AG04449 (cell line): ENCODE measurements at regions not wholly inside any gene's neighbourhood (a gene's known extent, or its start where the extent isn't known, plus 50 kb on each side); places are given as distances from the start of the nearest gene placed in this dataset.

Experiments
- CTCF ChIA-PET: fragments of 350-600 bp; formaldehyde crosslinking; extraction: SDS; loops from one replicate; lab custom pipeline; 2021; ENCODE audit warnings: antibody characterized with exemption; lab: Yijun Ruan, JAX
- POLR2A ChIA-PET: fragments of 400-600, 350-600 bp; formaldehyde crosslinking; extraction: SDS; loops from one replicate; lab custom pipeline; 2020; ENCODE audit warnings: antibody characterized with exemption, inconsistent platforms; lab: Yijun Ruan, JAX
- DNase-seq: peaks from one replicate; pipeline ENCODE4 v3.0.0-alpha.2; 2010; ENCODE audit warnings: low read depth, low spot score
- H3K4me3 ChIP-seq: 2 replicates; pipeline ENCODE4 v1.5.1; 2011; ENCODE audit warnings: low read depth, mild to moderate bottlenecking, control low read depth, low read length
- TF ChIP-seq, protein P1 (sequence below): IDR thresholded peaks from one replicate; pipeline ENCODE4 v1.5.1; 2011; ENCODE audit warnings: mild to moderate bottlenecking, moderate library complexity, low read length, control low read depth, inconsistent platforms; ENCODE audit not compliant: insufficient read depth; ENCODE audit errors: missing control alignments

DNA sequence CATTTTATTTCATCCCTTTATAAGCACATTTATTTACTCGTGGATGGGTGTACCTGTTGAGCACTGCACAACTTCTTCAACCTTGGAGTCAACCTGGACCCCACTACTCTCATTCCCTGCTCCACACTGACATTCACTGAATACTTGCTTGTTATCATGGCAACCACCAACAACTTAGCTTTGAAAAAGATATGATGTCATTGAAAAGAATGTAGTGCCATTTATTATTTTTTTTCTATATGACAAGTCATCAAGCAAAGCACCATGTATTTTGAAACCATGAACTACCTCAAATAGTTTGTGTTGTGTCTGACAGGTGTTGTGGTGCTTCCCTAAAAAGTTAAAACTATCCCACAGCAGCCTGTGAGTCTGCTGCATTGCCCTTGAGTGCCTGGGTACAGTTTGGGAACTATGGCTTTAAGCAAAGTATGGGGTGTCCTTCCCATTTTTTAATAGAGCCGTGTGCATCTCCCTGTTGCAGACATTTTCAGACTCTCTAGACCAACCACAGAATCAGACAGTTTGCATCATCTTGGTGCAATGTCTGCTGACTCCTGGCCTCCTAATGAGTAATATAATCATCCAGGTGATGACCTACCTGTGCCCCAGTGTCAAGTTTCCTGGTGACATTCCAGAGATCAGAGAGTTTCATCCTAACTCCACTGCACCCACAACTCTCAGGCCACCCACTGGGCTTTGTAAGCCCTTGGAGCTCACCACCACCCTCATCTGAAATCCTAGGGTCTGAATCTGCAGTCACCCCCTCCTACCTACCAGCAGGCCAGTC lies 339.7 kb upstream of the PROX1 start:
- ChIA-PET CTCF (no interaction called here), POLR2A (no interaction called here)
- no peak for DNase-seq
- no peak overlapping the region for H3K4me3 ChIP-seq
- TF ChIP-seq, protein P1, sequence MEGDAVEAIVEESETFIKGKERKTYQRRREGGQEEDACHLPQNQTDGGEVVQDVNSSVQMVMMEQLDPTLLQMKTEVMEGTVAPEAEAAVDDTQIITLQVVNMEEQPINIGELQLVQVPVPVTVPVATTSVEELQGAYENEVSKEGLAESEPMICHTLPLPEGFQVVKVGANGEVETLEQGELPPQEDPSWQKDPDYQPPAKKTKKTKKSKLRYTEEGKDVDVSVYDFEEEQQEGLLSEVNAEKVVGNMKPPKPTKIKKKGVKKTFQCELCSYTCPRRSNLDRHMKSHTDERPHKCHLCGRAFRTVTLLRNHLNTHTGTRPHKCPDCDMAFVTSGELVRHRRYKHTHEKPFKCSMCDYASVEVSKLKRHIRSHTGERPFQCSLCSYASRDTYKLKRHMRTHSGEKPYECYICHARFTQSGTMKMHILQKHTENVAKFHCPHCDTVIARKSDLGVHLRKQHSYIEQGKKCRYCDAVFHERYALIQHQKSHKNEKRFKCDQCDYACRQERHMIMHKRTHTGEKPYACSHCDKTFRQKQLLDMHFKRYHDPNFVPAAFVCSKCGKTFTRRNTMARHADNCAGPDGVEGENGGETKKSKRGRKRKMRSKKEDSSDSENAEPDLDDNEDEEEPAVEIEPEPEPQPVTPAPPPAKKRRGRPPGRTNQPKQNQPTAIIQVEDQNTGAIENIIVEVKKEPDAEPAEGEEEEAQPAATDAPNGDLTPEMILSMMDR: no peak

DNA sequence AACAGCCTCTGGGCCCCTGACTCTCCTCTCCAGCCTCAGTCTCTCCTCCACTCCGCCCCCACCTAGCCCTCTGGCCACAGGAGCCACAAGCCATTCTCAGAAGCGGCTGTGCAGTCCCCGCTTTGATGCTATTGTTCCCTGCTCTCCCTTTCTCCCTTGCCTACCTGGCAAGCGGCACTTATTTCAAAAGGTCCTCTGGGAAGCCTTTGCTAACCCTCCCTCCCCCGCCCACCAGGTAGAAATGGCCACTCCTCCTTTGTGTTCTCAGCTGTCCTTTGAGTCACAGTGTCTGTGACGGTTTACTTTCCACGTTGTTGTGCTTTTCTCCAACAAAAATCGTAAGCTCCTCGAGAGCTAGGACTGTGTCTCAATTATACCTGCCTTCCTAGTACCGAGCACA lies 338.4 kb upstream of the PROX1 start:
- ChIA-PET CTCF (no interaction called here), POLR2A (no interaction called here)
- TF ChIP-seq, protein P1: no peak
- no peak overlapping the region for H3K4me3 ChIP-seq
- DNase-seq: no peak

DNA sequence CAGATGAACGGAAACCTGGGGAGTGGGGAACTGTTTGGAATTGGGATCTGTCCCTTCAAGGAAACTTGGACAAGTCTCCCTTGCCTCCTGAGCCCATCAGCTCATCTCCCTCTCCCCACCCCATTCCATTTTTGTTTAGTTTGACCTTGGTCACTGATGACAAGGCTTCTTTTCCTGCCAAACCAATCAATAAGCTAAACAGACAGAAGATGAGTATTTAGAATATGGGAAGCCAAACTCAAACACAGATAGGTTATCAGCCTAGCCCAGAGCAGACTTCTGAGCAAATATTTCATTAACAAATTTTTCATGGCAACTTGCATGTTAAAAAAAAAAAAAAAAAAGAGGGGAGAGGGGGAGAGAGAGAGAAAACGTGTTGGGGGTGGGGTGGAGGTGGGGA lies 337.2 kb upstream of the PROX1 start:
- ChIA-PET POLR2A (no interaction called here), CTCF (no interaction called here)
- H3K4me3 ChIP-seq: no peak overlapping the region
- DNase-seq: no peak
- TF ChIP-seq, protein P1: no peak

DNA sequence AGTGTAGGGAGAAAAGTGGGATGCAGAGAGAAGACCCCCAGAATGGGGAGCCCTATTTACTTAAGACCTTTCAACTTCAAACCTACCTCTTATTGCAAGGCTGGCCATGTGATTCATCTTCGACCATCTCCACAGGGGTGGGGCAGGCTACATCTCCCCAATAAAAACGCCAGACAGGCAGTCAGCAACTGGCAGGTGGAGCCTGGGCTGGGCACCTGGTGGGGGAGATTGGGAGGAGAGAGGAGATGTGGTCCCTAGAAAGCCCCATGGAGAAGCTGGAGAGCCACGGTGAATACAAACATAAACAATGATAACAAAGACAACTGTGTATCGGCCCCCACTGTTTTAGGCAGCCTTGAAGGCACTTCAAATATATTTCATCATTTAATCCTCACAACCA lies 336.7 kb upstream of the PROX1 start:
- ChIA-PET CTCF (no interaction called here), POLR2A (no interaction called here)
- no peak overlapping the region for H3K4me3 ChIP-seq
- TF ChIP-seq, protein P1: no peak
- DNase-seq: no peak

DNA sequence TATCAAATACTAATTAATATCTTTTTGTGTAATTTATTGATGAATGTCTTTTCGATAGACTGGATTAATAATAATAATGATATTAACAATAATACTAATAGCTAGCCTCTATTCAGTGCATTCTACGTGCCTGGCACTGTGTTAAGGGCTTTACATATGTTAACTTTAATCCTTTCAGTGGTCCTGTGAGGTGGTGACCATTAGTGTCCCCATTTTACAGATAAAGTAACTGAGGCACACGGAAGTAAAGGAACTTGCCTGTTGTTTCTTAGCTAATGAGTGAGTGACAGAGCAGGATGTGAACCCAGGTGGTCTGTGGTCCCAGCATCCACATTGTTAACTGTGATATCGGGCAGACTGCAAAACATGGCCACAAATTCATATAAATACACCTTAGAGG lies 335.7 kb upstream of the PROX1 start:
- POLR2A ChIA-PET: no interaction called here
- H3K4me3 ChIP-seq: no peak overlapping the region
- no peak for DNase-seq
- TF ChIP-seq, protein P1: no peak
- CTCF ChIA-PET: no interaction called here

DNA sequence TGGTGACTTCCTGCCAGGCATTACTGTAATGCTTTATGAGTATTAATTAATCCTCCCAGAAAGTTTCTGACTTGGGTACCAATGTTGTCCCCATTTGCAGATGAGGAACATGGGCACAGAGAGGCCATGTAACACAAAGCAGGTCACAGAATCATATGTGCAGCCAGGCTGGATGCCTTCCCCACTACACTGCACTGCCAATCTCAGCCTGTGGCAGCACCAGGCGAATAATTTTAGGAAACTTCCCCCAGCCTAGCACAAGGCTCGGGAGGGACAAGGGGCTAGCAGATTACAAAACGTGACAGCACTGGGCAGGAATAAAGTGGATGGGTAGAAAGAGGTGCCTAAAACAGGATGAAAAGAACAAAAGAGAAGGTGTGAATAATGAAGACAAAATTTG lies 331.7 kb upstream of the PROX1 start:
- POLR2A ChIA-PET: no interaction called here
- no peak for DNase-seq
- TF ChIP-seq, protein P1: no peak
- CTCF ChIA-PET: no interaction called here
- H3K4me3 ChIP-seq: no peak overlapping the region
